NCI-H2107 treated with DMSO at 0.1 percent for 48 hours (cell line): ENCODE measurements at regions not wholly inside any gene's neighbourhood (a gene's known extent, or its start where the extent isn't known, plus 50 kb on each side); places are given as distances from the start of the nearest gene placed in this dataset.
"Not testable (repeated sequence)": the region's sequence is repeated elsewhere in the genome, so short reads cannot be mapped to it uniquely, and the experiment has no call there.

Experiments used
- DNase-seq: peaks from one replicate; lab custom pipeline; 2025; ENCODE audit not compliant: unreplicated experiment; lab: John Stamatoyannopoulos, UW

DNA sequence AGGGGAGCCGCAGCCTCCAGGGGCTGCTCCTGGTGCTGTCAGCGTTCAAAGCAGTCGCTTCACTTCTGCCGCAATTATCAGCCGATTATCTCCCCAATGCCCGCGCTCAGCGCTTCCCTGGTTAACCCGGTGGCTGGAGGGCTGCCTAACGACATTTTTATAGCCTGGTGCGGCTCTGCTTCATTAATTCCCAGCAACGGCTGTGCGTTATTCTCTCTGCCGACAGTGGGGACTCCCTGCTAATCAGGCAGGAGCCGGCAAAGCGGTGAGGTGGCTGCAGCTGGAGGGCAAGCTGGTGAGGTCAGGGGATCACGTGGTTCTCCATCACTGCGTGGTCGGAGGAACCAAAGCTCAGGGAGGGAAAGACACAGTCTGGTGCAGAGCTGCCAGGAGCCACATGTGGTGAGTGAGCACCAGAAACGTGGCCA lies 62.9 kb downstream of the GLRX5 start:
- peak; percentile 50 for DNase-seq

DNA sequence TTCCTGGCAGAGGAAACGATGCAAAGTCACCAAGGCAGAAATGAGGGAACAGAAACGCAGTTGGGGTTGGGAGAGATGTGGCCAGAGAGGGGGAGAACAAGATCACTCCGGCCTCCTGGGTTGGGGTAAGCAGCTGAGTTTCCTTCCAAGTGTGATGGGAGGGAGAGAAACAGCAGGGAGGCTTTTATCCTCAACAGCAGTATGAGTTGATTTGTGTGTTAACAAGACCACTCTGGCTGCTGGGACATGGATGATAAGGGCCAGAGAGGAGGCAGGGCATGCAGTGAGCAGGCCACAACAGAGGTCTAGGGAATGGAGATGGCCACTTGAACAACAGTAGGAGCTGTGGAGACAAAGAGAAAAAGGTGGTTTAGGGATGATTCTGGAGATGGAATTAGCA lies 66.8 kb downstream of the GLRX5 start:
- no peak for DNase-seq

DNA sequence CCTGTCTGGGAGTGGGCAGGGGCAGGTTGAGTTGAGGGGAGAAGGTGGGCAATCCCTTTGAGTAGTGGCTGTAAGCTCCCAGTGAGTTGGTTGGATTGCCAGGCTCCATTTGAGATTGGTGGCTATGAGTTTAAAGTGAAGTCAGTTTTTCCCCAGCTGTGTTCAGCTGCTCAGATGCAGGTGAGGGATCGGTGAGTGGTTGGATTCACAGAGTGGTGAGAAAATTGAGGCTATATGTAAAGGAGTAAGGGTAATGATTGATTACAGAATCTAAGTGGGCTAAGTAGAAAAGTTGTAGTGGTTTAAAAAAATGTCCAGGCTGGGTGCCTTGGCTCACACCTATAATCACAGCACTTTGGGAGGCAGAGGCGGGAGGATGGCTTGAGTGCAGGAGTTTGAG lies 68.6 kb downstream of the GLRX5 start:
- DNase-seq: no peak

DNA sequence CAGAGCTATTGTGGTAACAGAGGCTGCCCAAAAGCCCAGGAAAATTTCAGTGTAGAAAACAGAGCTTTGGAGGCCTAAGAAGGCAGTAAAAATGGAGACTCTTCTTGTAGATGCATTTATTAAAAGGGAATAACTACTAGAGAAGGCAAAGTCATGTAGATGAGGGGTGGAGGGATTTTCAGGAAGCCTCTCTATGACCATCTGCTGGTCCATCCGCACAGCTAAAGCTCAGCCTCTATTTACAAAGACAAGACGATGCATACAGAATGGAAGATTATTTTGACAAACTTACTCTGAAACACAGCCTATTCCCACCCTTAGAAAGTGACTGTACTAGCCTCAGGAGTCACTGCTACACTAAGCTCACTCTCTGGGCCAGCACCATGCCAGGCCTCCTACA lies 71.4 kb downstream of the GLRX5 start:
- DNase-seq: no peak

DNA sequence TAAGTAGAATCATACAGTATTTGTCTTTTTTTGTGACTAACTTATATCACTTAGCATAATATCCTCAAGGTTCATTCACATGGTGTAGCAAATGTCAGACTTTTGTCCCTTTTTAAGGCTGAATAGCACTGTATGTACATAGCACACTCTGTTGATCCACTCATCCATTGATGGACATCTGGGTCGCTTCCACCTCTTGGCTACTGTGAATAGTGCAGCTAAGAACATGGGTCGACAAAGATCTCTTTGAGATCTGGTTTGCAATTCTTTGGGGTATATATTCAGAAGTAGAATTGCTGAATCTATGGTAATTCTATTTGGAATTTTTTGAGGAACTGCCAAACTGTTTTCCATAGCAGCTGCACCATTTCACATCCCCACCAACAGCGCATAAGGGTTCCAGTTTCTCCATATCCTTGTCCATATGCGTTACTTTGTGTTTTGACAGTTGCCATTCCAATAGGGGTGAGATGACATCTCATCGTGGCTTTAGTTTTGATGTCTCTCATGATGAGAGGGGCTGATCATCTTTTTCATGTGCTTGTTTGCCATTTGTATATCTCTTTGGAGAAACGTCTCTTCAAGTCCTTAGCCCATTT lies 73.9 kb downstream of the GLRX5 start:
- no peak for DNase-seq

DNA sequence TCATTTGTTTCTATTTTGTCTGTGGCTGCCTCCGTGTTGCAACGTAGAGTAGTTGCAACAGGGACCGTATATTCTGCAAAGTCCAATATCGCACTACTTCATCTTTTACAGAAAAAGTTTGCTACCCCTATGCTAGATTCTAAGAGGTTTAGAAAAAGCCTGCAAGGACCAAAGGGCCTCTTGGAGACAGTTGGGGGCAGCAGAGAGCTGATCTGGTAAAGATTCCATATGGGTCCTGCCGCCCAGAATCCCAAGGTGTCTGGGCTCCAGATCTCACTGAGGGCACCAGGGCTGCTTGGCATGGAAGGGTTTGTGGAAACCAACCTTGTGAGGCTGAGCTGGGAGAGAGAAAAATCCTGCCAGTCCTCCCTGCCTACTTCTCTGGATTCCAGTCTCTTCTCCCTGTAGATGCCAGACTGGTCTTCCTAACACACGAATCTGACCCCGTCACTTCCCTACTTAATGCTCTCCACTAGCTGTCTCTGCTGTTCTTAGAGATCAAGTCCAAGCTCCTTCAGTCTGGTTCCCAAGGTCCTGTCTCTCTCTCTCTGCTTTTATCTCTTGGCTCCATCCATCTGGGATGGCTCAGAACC lies 74.6 kb downstream of the GLRX5 start:
- peak; percentile 24 for DNase-seq

DNA sequence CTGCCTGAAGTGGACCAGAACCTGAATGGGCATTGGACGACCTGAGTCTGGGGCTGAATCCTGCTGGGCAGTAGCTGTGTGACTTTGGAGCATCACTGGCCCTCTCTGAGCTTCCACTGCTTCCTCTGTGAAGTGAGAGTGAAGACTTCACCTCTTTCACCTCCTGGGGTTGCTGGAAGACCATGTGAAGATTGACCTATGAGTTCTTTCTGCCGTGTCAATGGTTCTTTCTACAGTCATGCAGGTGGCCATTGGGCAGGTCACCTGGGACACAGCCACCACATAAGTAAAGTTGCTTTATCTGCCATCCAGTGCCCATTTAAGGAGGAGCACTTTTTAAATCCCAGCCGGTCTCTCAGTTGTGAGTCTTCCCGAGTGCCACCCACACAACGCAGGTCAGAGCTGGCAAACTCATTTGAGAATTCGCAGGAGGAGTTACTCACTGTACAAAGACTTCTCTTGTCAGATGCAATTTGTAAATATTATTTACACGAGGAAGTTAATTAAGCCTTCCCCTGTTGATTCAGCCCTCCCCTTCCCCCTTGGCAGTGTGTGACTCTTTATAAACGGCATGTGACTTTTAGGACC lies 74.8 kb upstream of the TCL1B start:
- no peak for DNase-seq

DNA sequence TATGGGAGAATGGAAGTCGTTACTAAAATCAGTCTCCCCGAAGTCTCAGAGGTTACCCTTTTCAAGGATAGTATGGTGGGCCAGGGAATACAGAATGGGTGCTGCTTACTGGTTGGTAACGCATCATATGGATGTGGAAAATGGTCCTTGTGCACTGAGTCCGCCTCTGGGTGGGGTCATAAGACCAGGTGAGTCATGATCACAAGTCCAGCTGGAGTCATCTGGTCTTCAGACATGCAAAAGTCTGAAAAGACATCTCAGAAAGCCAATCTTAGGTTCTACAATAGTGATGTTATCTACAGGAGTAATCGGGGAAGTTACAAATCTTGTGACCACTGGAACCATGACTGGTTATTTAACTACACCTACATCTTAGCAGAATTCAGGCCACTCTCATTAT lies 71.9 kb upstream of the TCL1B start:
- DNase-seq: no peak

DNA sequence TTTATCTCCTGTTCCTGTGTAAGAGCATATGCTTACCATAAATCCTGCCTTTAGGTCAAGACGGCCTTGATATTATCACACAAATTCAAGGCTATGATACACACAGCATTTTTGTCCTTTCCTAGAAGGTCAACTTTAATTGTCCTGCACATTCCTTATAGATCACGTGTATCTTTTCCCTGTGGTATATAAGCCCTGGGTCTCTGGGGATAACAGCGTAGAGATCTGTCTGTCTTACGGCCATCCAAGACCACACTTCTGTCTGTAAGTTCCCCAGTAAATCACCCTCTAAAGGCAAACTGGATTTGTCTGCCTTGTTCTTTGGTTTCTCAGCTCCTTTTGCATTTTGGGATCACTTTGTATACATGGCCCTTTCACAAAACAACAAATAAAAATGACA lies 69.5 kb upstream of the TCL1B start:
- no peak for DNase-seq

DNA sequence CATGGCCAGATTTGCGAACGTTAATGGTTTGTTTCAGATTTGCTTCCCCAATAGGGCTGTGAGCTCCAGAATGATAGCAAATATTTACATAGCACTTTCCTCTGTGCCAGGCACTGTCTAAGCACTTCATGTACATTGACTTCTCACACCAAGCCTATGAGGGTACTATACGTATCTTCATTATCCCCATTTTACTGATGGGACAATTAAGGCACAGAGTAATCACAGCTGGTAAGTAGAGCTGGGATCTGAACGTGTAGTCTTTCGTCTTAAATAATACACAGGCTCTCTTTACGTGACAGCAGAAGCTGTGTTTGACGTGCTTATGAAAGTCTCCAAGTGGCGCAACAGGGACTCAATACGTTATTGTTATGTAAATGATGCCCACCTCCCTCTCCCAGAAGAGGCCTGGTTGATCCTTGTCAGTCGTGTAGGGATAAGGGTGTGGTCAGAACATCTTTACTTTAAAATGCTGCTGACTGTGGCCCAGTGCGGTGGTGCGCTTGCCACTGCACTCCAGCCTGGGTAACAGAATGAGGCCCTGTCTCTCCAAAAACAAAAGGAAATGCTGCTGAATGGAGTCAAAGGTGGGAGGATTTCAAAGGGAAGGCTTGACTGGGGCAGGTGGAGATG lies 66.3 kb upstream of the TCL1B start:
- no peak for DNase-seq

DNA sequence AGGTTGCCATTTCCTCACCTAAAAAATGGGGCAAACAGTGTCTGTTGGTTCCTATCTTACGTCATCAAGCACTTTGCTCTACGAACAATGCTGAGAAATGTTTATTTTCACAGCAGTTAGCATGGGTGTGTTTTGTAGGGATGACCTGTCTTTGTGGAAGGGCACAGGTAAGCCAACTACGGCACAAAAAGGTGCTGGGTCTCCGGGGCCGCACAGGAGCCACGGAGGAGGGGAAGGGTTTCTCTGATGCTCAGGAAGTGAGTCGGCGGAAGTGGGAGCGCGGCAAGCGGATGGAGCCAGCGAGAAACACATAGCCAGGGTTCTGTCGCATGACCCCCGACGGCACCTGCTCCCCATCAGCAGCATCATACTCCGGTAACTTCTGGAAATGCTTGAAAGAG lies 65.6 kb upstream of the TCL1B start:
- peak; percentile 5 for DNase-seq

DNA sequence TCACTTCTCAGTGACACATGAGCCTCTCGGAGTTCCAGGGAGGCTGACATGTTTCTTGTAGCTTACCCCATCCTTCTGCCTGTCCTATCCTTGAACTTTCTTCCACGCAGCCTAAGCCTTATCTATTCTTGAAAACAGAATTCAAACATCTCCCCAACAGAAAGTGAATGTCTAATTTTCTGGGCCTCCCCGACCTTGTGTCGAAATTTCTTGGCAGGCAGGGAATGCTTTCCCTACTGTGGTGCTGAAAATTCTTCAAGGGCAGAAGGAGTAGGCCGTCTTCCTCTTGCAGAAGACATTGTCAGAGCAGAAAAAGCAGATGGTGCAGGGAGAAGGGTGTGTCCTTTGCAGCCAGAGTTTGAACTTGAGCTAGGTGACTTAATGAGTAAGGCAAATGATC lies 63.0 kb upstream of the TCL1B start:
- no peak for DNase-seq

DNA sequence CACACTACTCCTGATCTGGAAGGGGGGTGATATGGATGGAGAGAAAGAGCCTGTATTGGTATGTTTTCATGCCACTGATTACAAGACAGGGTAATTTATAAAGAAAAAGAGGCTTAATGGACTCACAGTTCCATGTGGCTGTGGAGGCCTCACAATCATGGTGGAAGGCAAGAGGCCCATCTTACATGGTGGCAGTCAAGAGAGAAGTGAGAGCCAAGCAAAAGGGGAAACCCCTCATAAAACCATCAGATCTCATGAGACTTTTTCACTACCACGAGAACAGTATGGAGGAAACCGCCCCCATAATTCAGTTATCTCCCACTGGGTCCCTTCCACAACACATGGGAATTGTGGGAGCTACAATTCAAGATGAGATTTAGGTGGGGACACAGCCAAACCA lies 60.5 kb upstream of the TCL1B start:
- not testable (repeated sequence) for DNase-seq

DNA sequence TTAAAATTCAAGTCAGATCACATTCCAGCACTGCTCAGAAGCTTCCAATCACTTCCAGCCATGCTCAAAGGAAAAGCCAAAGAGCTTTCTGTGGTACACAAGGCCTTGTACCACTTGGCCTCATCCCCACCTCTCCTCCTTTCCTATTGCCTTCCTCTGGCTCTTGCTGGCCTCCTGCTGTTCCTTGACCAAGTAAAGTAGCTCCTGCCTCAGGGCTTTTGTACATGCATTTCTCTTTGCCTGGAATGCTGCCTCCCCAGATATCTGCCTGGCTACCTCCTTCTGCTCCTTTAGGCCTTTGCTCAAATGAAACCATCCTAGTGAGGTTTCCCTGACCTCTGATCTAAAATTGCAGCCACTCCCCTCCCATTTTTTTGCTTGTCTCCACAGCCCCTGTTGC lies 51.2 kb upstream of the TCL1B start:
- DNase-seq: no peak
